ENCODE measurements at regions not wholly inside any gene's neighbourhood (a gene's known extent, or its start where the extent isn't known, plus 50 kb on each side); places are given as distances from the start of the nearest gene placed in this dataset.

GRCh38 chr4:24010573-24010972, 120.7 kb upstream of the PPARGC1A start:
- TF ChIP-seq, protein P1, sequence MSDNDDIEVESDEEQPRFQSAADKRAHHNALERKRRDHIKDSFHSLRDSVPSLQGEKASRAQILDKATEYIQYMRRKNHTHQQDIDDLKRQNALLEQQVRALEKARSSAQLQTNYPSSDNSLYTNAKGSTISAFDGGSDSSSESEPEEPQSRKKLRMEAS (IDR thresholded peaks at IDR 0.05), result no peak
- TF ChIP-seq YY1 (IDR thresholded peaks at IDR 0.05) (no peak), TAF1 (conservative IDR thresholded peaks at IDR 0.05) (no peak)
